Neural crest cell (in vitro differentiated cells): ENCODE measurements at regions not wholly inside any gene's neighbourhood (a gene's known extent, or its start where the extent isn't known, plus 50 kb on each side); places are given as distances from the start of the nearest gene placed in this dataset.

Experiments used
- DNase-seq: peaks from one replicate; pipeline ENCODE4 v3.0.0; 2021; ENCODE audit warnings: low read depth, mixed read lengths, low spot score
- H3K27ac Mint-ChIP-seq: one replicate; pipeline ENCODE4 v1.8.0; 2021; ENCODE audit warnings: mild to moderate bottlenecking, mixed read lengths; ENCODE audit not compliant: unreplicated experiment
- H3K27me3 Mint-ChIP-seq: 2 replicates; pipeline ENCODE4 v1.8.0; 2021; ENCODE audit warnings: low read depth, mild to moderate bottlenecking, mixed read lengths
- H3K36me3 Mint-ChIP-seq: 2 replicates; pipeline ENCODE4 v1.8.0; 2021; ENCODE audit warnings: low read depth, mild to moderate bottlenecking, mixed read lengths
- H3K4me1 Mint-ChIP-seq: 2 replicates; pipeline ENCODE4 v1.8.0; 2021; ENCODE audit warnings: mixed read lengths
- H3K4me3 Mint-ChIP-seq: one replicate; pipeline ENCODE4 v1.8.0; 2021; ENCODE audit warnings: mild to moderate bottlenecking, mixed read lengths
- H3K9me3 Mint-ChIP-seq: 2 replicates; pipeline ENCODE4 v1.8.0; 2021; ENCODE audit warnings: mixed read lengths
- CTCF ChIP-seq: fragments of 200-600 bp; sonication (generic); conservative IDR thresholded peaks from 2 replicates; pipeline ENCODE4 v1.5.0; 2021; ENCODE audit warnings: antibody characterized with exemption, mild to moderate bottlenecking

- DNase-seq = no peak
- Mint-ChIP-seq H3K27me3 (no peaks in the 10 kb centered on the region), H3K36me3 (peaks cover 11% of the 10 kb centered on the region), H3K4me3 (no peak overlapping the region), H3K4me1 (peaks cover 13% of the 10 kb centered on the region), H3K27ac (no peak overlapping the region), H3K9me3 (peaks cover 5% of the 10 kb centered on the region)
- TF ChIP-seq CTCF = no peak
Observed at GRCh38 chr9:130785053-130785452, 50.0 kb upstream of the ABL1 start.
